CD4-positive, CD25-positive, alpha-beta regulatory T cell (primary cell): ENCODE measurements at regions not wholly inside any gene's neighbourhood (a gene's known extent, or its start where the extent isn't known, plus 50 kb on each side); places are given as distances from the start of the nearest gene placed in this dataset.
"Not testable (repeated sequence)": the region's sequence is repeated elsewhere in the genome, so short reads cannot be mapped to it uniquely, and the experiment has no call there.

ENCODE experiments used
- ATAC-seq, 2 donors: fragments of 150-1000 bp; cut with Tn5 transposase; one replicate each; pipeline ENCODE4 v1.10.0; 2021; ENCODE audit warnings: low read depth in 2 of 2, moderate number of reproducible peaks in 2 of 2, moderate library complexity in 1 of 2
- DNase-seq, 3 donors: peaks; one replicate each; pipeline versions ENCODE4 v3.0.0 to v3.0.0-alpha.2; 2012 to 2022; ENCODE audit warnings: mixed read lengths in 1 of 3
- H3K27ac ChIP-seq: one replicate; pipeline ENCODE4 v1.7.0; 2013; ENCODE audit warnings: mild to moderate bottlenecking, low read length; ENCODE audit not compliant: insufficient read depth, poor library complexity, severe bottlenecking
- H3K27me3 ChIP-seq: one replicate; pipeline ENCODE4 v1.7.0; 2013; ENCODE audit warnings: low read length; ENCODE audit not compliant: control insufficient read depth, insufficient read depth
- H3K36me3 ChIP-seq: one replicate; pipeline ENCODE4 v1.7.0; 2013; ENCODE audit warnings: mild to moderate bottlenecking, low read length, moderate library complexity; ENCODE audit not compliant: control insufficient read depth, insufficient read depth
- H3K4me1 ChIP-seq: 2 replicates; pipeline ENCODE4 v1.7.0; 2013; ENCODE audit warnings: mild to moderate bottlenecking, low read length; ENCODE audit not compliant: insufficient read depth, control insufficient read depth, poor library complexity, severe bottlenecking
- H3K4me3 ChIP-seq: one replicate; pipeline ENCODE4 v1.7.0; 2013; ENCODE audit warnings: low read depth, mild to moderate bottlenecking, low read length, moderate library complexity
- H3K9me3 ChIP-seq, 2 experiments: 1 replicate in 1 of 2; 2 replicates in 1 of 2; pipeline ENCODE4 v1.7.0; 2013; ENCODE audit warnings: low read length in 2 of 2, mild to moderate bottlenecking in 1 of 2, moderate library complexity in 1 of 2; ENCODE audit not compliant: control insufficient read depth in 2 of 2
- H3K27ac Mint-ChIP-seq, 3 donors: one replicate each; pipeline ENCODE4 v1.8.0; 2020 to 2022; ENCODE audit warnings: mild to moderate bottlenecking in 3 of 3, mixed read lengths in 3 of 3, moderate library complexity in 2 of 3
- H3K27me3 Mint-ChIP-seq: one replicate; pipeline ENCODE4 v1.8.0; 2022; ENCODE audit warnings: mild to moderate bottlenecking, mixed read lengths
- H3K36me3 Mint-ChIP-seq: one replicate; pipeline ENCODE4 v1.8.0; 2020; ENCODE audit warnings: mixed read lengths
- H3K4me1 Mint-ChIP-seq, 4 donors: one replicate each; pipeline ENCODE4 v1.8.0; 2020 to 2022; ENCODE audit warnings: mixed read lengths in 4 of 4, mild to moderate bottlenecking in 1 of 4
- H3K4me3 Mint-ChIP-seq, 4 donors: one replicate each; pipeline ENCODE4 v1.8.0; 2020 to 2022; ENCODE audit warnings: mild to moderate bottlenecking in 4 of 4, mixed read lengths in 4 of 4, moderate library complexity in 3 of 4
- H3K9me3 Mint-ChIP-seq, 7 donors: one replicate each; pipeline ENCODE4 v1.8.0; 2020 to 2022; ENCODE audit warnings: mixed read lengths in 7 of 7, mild to moderate bottlenecking in 3 of 7, moderate library complexity in 2 of 7

DNA sequence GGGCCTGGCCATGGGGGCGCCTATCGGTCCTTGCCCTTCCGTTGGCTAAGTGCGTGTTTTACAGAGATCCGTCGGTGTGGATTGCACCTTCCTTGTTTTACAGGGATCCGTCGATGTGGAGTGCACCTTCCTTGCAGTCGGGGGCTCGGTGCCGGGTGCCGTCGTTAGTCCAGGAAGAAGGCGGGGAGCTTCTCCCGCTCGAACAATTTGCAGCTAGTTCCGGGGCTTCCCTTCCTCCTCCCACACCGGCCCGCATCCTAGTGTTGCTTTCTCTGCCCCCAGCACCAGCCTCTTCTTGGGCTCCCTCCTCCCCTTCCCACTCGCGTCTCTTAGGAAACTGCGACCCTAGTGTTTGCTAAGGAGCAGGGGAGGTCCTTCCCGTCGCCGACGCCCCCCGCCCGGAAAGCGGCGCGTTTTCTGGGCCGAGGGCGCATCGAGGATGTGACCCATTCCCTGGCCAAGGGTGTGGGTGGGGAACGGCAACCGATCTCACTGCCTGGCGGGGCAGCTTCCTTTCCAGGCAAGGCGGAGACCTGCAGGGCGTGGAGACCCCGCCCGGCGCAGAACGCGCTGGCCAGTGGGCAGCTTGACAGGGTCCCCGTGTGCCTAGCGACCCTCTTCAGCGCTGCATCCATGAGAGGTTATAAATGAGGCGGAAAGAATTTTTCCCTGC lies 75.7 kb upstream of the ZNF91 start:
- no peak for ATAC-seq
- no peak overlapping the region for H3K4me3 ChIP-seq
- H3K36me3 ChIP-seq, result no peaks in the 10 kb centered on the region
- Mint-ChIP-seq H3K27ac (peak overlapping the region in 1 of 3 donors; percentile 38), H3K27me3 (no peaks in the 10 kb centered on the region), H3K36me3 (no peaks in the 10 kb centered on the region), H3K4me3 (no peak overlapping the region), H3K9me3 (peaks cover 0 to 38% (median 6%) of the 10 kb centered on the region in 7 donors), H3K4me1 (no peaks in the 10 kb centered on the region)
- no peaks in the 10 kb centered on the region for H3K4me1 ChIP-seq
- no peak overlapping the region for H3K27ac ChIP-seq
- peaks cover 6 to 8% of the 10 kb centered on the region in 2 experiments for H3K9me3 ChIP-seq
- no peaks in the 10 kb centered on the region for H3K27me3 ChIP-seq
- DNase-seq, result no peak

DNA sequence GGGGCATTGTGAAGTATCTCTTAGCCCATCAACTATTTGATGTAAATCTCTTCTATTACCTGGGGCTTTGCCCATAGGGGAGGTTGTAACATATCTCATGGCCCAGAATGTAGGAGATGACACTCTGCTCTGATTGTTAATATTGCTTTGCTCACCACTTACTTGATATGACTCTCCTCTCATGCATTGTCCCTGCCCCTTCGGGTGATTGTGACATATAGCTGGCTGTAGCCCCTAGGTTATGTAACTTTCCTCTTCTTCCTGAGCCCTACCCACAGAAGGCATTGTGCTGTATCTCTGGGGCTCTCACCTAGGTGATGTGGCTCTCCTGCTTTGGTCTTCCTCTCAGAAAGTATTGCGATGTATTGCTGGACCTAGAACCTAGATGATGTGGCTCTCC lies 69.1 kb upstream of the ZNF91 start:
- not testable (repeated sequence) for H3K4me3 Mint-ChIP-seq, H3K36me3 Mint-ChIP-seq, H3K9me3 ChIP-seq, H3K27ac Mint-ChIP-seq, H3K4me1 Mint-ChIP-seq, H3K27me3 ChIP-seq, DNase-seq, H3K4me3 ChIP-seq, H3K36me3 ChIP-seq, ATAC-seq, H3K27ac ChIP-seq, H3K4me1 ChIP-seq, H3K27me3 Mint-ChIP-seq
- H3K9me3 Mint-ChIP-seq, result peaks cover 0 to 40% (median 12%) of the 10 kb centered on the region in 7 donors

DNA sequence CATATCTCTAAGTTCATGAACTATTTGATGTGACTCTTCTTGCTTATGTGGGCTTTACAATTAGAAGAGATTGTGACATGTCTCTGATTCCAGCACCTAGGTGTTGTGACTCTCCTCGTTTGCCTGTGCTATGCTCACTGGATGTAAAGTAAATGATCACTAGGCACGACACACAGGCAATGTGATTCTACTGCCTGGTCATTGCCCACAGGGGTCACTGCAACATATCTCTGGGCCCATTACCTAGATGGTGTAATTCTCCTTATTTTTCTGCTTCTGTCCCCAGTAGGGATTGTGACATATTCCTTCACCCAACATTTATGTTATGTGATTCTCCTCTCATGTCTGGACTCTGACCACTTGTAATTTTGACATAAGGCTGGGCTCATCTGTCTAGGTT lies 65.8 kb upstream of the ZNF91 start:
- Mint-ChIP-seq H3K4me1 (no peaks in the 10 kb centered on the region), H3K27ac (no peak overlapping the region), H3K9me3 (peaks cover 4 to 38% (median 18%) of the 10 kb centered on the region in 7 donors), H3K27me3 (no peaks in the 10 kb centered on the region), H3K4me3 (no peak overlapping the region), H3K36me3 (no peaks in the 10 kb centered on the region)
- no peak overlapping the region for H3K4me3 ChIP-seq
- no peak for DNase-seq
- no peak for ATAC-seq
- no peaks in the 10 kb centered on the region for H3K36me3 ChIP-seq
- H3K4me1 ChIP-seq, result no peaks in the 10 kb centered on the region
- H3K9me3 ChIP-seq, result peaks cover 4 to 13% of the 10 kb centered on the region in 2 experiments
- H3K27ac ChIP-seq, result no peak overlapping the region
- H3K27me3 ChIP-seq, result no peaks in the 10 kb centered on the region

DNA sequence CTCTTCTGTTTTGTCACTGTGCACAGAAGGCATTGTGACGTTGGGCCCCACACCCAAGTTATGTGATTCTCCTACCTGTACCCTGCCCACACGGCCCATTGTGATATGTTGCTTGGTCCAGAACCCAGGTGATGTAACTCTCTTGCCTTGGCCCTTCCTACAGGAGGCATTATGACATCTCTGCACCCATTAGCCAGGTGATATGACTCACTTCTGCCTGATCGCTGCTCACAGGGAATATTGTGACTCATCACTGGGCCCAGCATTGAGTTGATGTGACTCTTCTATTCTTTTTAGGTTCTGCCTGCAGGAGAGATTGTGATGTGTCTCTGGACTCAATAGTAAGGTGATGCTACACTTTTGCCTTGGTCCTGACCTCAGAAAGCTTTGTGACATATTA lies 65.4 kb upstream of the ZNF91 start:
- Mint-ChIP-seq H3K36me3 (no peaks in the 10 kb centered on the region), H3K9me3 (peaks cover 4 to 38% (median 18%) of the 10 kb centered on the region in 7 donors), H3K4me1 (no peaks in the 10 kb centered on the region), H3K27ac (no peak overlapping the region), H3K27me3 (no peaks in the 10 kb centered on the region), H3K4me3 (no peak overlapping the region)
- Histone ChIP-seq H3K9me3 (peaks cover 4 to 13% of the 10 kb centered on the region in 2 experiments), H3K4me3 (no peak overlapping the region), H3K4me1 (no peaks in the 10 kb centered on the region), H3K36me3 (no peaks in the 10 kb centered on the region), H3K27ac (no peak overlapping the region), H3K27me3 (no peaks in the 10 kb centered on the region)
- DNase-seq, result no peak
- ATAC-seq, result no peak
